Activated CD4-positive, alpha-beta T cell treated with anti-CD3 and anti-CD28 coated beads, Interleukin-2, amount 50 U/mL, for 48 hours (primary cell): ENCODE measurements at regions not wholly inside any gene's neighbourhood (a gene's known extent, or its start where the extent isn't known, plus 50 kb on each side); places are given as distances from the start of the nearest gene placed in this dataset.
"Not testable (repeated sequence)": the region's sequence is repeated elsewhere in the genome, so short reads cannot be mapped to it uniquely, and the experiment has no call there.

Experiments used
- DNase-seq, 2 experiments: peaks; one replicate each; pipeline ENCODE4 v3.0.0-alpha.2; 2020

- not testable (repeated sequence) for DNase-seq
Observed at GRCh38 chr1:144140243-144140642, 168.5 kb upstream of the FAM72C start.

DNA sequence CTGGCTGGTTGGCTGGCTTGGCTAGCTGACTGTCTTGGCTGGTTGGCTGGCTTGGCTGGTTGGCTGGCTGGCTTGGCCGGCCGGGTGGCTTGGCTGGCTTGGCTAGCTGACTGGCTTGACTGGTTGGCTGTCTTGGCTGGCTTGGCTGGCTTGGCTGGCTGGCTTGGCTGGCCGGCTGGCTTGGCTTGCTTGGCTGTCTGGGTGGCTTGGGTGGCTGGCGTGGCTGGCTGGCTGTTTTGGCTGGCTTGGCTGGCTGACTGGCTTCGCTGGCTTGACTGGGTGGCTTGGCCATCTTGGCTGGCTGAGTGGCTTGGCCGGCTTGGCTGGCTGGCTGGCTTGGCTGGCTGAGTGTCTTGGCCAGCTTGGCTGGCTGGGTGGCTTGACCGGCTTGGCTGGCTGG lies 133.2 kb upstream of the FAM72C start:
- DNase-seq: not testable (repeated sequence)

DNA sequence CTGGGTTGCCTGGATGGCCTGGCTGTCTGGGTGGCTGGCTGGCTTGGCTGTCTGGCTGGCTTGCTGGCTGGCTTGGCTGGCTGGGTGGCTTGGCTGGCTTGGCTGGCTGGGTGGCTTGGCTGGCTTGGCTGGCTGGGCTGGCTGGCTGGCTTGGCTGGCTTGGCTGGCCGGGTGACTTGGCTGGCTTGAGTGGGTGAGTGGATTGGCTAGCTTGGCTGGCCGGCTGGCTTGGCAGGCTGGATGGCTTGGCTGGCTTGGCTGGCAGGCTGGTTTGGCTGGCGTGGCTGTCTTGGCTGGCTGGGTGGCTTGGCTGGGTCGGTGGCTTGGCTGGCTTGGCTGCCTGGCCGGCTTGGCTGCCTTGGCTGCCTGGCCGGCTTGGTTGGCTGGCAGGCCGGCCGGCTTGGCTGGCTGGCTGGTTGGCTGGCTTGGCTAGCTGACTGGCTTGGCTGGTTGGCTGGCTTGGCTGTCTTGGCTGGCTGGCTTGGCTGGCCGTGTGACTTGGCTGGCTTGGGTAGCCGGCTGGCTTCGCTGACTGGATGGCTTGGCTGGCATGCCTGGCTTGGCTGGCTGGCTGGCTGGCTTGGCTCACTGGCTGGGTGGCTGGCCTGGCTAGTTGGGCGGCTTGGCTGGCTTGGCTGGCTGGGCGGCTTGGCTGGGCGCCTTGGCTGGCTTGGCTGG lies 132.4 kb upstream of the FAM72C start:
- peak; percentile 23 to 32 for DNase-seq

GRCh38 chr1:144103156-144103880 lies 131.5 kb upstream of the FAM72C start:
- peak; percentile 28 to 43 for DNase-seq

DNA sequence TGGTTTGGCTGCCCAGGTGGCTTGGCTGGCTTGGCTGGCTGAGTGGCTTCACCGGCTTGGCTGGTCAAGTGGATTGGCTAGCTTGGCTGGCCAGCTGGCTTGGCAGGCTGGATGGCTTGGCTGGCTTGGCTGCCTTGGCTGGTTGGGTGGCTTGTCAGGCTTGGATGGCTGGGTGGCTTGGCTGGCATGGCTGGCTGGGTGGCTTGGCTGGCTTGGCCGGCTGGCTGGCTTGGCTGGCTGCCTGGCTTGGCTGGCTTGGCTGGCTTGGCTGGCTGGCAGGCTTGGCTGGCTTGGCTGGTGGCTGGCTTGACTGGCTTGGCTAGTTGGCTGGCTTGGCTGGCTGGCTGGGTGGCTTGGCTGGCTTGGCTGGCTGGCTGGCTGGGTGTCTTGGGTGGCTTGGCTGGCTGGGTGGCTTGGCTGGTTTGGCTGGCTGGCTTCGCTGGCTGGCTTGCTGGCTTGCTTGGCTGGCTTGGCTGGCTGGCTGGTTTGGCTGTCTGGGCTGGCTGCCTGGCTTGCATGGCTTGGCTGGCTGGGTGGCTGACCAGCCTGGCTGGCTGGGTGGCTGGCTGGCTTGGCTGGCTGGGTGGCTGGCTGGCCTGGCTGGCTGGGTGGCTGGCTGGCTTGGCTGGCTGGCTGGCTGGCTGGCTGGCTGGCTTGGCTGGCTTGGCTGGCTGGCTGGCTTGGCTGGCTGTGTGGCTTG lies 130.4 kb upstream of the FAM72C start:
- DNase-seq: peak in 1 of 2 experiments; percentile 3

DNA sequence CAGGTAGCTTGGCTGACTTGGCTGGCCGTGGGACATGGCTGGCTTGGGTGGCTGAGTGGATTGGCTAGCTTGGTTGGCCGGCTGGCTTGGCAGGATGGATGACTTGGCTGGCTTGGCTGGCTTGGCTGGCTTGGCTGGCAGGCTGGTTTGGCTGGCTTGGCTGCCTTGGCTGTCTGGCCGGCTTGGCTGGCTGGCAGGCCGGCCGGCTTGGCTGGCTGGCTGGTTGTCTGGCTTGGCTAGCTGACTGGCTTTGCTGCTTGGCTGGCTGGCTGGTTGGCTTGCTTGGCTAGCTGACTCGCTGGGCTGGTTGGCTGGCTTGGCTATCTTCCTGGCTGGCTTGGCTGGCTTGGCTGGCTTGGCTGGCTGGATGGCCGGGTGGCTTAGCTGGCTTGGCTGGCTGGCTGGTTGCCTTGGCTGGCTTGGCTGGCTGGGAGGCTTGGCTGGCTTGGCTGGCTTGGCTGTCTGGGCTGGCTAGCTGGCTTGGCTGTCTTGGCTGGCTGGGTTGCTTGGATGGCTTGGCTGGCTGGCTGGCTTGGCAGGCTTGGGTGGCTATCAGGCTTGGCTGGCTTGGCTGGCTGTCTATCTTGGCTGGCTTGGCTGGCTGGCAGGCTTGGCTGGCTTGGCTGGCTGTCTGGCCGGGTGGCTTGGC lies 129.7 kb upstream of the FAM72C start:
- peak; percentile 3 to 8 for DNase-seq

DNA sequence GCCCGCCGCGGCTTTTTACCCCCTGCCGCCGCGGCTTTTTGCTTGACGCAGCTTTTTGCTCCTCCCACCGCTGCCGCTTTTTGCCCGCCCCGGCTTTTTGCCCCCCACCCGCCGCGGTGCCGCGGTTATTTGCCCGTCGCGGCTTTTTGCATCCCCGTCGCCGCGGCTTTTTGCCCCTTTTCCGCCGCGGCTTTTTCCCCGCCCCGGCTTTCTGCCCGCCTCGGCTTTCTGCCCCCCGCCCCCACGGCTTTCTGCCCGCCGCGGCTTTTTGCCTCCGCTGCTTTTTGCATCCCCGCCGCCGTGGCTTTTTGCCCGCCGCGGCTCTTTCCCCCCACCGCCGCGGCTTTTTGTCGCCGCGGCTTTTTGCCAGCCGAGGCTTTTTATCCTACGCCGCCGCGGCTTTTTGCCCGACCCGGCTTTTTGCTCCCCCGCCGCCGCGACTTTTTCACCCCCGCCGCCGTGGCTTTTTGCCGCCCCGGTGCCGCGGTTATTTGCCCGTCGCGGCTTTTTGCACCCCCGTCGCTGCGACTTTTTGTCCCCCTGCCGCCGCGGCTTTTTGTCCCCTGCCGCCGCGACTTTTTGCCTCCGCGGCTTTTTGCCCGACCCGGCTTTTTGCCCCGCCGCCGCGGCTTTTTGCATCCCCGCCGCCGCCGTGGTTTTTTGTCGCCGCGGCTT lies 105.5 kb upstream of the FAM72C start:
- not testable (repeated sequence) for DNase-seq

DNA sequence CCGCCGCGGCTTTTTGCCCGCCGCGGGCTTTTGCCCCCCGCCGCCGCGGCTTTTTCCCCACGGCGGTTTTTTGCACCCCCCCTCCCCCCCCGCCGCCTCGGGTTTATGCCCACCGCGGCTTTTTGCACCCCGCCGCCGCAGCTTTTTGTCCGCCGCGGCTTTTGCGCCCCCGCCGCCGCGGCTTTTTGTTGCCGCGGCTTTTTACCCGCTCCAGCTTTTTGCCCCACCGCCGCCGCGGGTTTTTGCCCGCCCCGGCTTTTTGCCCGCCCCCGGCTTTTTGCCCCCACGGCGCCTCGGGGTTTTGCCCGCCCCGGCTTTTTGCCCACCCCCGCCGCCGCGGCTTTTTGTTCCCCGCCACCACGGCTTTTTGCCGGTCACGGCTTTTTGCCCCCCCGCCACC lies 104.9 kb upstream of the FAM72C start:
- DNase-seq: not testable (repeated sequence)

GRCh38 chr1:144070394-144071053 lies 98.7 kb upstream of the FAM72C start:
- DNase-seq: not testable (repeated sequence)

DNA sequence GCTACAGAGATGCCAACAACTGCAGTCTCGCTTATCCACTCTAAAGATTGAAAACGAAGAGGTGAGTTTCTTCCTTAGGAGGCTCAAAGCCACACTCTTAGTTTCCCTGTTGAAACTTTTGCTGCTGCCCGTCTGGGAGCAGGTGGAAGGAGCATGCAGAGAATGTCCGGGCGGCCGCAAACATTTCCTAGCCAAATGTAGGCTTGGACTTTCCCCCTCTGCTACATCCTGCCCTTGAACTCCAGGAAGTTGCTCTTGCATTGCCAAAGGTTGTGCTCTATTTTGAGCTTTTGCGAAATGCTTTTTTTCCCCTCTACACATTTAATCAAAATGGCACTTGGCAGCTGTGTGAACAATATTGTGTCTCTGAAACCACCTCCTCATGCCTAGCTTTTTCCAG lies 95.3 kb upstream of the FAM72C start:
- not testable (repeated sequence) for DNase-seq

DNA sequence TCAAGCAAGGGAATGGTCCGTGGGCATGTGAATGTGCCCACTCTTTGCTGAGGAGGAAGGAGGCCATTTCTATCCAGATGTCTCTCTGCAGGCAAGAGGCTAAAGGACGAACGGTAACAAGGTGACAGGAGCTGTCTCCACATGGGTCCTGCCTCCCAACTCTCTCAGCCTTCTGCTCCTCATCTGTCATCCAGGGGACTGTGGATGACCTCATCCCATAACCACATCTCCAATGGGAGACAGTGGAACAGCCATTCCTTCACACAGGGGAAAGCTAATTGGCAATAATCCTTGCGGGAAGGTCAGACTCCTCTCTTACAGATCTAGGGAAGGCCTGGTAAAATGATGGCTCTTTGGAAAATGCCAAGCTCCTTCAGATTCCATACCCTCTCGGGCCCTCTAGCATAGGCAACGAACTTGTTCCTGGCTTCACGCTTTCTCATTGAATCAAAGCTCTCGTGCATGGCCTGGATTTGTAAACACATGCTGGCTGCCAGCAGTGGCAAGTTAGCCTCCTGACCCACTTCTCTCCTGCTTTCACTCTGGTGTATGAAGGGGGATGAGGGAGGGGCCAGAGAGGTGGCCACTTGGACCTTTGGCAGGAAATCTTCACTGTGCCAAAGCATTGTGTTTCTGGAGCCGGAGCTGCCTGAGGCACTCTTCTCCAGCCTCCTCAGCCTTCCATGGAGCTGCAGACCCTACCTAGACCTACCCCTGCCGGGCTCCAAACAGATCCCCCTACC lies 94.5 kb upstream of the FAM72C start:
- not testable (repeated sequence) for DNase-seq

DNA sequence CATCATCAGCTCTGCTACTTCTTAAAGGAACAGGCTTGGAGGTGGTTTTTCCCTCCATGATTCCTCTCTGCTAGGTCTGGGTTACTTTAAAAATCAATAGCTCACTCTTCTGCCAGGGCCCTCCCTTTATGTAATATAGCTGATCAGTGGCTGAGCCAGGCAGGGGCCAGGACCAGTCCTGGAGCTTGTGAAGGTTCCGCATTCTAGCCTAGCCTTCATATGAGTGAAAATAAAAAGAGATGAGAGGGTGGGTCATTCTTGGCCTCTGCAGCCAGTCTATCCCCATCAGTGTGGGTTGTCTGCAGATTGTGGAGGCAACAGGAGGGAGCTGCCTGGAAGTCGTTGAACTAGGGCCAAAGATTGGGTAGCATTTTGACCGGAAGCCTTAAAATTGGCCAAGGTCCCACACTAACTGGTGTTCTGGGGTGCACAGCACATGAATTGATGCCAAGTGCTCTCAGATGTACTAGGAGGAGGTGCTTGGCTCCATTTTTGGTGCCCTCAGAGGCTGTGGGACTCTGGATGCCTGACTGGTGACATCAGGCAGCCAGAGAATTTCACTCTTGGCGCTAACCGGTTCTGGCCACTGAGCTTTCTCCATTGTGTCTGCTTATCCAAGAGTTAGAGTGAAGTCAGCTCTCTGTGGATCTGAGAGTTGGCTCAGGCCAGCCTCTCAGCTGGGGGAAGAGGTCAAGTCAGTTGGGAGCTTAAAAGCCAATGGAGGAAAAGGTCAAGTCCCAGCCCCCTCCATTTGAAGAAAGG lies 93.7 kb upstream of the FAM72C start:
- DNase-seq: not testable (repeated sequence)

GRCh38 chr1:144049365-144049764 lies 77.6 kb upstream of the FAM72C start:
- DNase-seq: not testable (repeated sequence)

GRCh38 chr1:144046645-144047044 lies 74.9 kb upstream of the FAM72C start:
- DNase-seq: not testable (repeated sequence)

DNA sequence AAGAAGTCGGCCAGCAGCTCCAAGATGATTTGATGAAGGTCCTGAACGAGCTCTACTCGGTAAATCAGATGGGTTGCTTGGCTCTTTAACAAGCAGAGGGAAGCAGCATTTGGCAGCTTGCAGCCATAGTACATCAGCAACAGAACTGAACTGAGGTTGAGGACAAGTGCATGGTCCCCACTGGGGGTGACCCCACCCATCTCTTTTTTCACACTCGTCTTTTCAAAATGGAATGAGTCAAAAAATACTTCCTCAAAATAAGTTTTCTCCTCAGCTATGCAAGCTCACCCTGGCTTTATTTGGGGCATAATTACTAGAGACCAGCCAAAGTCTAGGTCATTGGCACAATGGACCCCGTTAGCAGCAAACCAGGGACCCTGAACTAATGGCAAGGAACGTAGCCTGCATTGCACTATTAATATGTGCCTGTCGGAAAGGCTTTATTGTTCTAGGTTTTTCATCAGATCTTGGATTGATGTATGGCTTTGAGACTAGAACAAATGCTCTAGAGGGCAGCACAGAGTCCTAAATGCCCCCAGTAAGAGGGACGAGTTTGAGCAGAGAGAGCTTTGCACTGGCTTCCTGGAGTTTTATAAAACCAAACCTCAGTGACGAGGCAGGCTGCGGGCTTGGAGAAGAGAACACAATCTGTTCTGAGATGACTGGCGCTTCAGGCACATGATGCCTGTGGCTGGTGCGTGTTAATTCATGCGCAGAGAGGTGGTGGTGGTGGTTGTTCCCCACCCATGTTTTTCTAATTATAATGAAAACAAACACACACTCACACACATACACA lies 74.2 kb upstream of the FAM72C start:
- not testable (repeated sequence) for DNase-seq

DNA sequence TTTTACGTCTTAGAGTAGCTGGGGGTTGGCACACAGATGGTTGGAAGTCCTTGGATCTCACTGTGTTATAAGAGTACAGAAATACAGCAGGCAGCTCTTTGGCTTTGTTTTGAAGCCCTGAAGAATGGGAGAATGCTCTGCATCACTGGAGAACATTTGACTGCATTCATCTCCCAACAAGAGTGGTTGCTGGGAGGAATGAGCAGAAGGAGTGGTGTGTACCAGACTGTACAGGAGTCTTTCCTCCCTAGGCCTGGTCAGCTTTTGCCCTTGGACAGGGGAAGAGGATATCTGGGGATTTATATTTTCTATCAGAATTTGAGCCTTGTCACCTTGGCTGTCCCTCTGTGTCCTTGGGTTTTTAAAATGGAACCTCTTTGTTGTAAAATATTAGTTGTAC lies 70.5 kb upstream of the FAM72C start:
- DNase-seq: not testable (repeated sequence)

- DNase-seq: not testable (repeated sequence)
Observed at GRCh38 chr1:144040293-144040692, 68.5 kb upstream of the FAM72C start.

- not testable (repeated sequence) for DNase-seq
Observed at GRCh38 chr1:144034045-144034444, 62.3 kb upstream of the FAM72C start.

DNA sequence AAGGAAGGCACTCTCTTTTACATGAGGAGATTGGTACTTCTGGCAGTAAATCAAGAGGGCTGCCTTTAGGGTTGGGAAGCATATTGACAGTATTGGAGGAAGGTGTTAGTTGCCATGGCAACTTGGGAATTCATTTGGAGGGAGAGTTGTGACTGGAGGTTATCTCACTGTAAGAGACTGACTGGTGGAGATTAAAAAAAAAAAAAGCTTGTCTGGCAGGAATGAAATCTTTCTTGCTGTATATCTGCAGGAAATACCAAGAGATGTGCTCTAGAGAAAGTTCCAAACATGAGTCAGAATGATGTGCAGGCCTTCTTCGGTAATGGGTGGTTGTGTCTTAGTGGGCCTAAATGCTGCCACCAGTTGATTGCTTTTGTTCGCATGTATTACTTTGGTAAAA lies 59.8 kb upstream of the FAM72C start:
- not testable (repeated sequence) for DNase-seq

GRCh38 chr1:144026022-144026421 lies 54.2 kb upstream of the FAM72C start:
- not testable (repeated sequence) for DNase-seq
